CD4-positive, alpha-beta memory T cell (primary cell): ENCODE measurements at regions not wholly inside any gene's neighbourhood (a gene's known extent, or its start where the extent isn't known, plus 50 kb on each side); places are given as distances from the start of the nearest gene placed in this dataset.

Source experiments
- CTCF ChIA-PET: fragments of 350-600 bp; sonication (Branson Sonifier 250); formaldehyde crosslinking; loops from one replicate; lab custom pipeline; 2021; ENCODE audit warnings: inconsistent platforms; ENCODE audit not compliant: partially characterized antibody; lab: Charles Lee
- POLR2A ChIA-PET: fragments of 350-600 bp; sonication (Branson Sonifier 250); formaldehyde crosslinking; loops from one replicate; lab custom pipeline; 2021; ENCODE audit not compliant: partially characterized antibody; lab: Charles Lee
- DNase-seq, 5 donors: peaks; one replicate each; pipeline versions ENCODE4 v3.0.0 to v3.0.0-alpha.2; 2020 to 2022; ENCODE audit warnings: mixed read lengths in 1 of 5
- H3K27ac ChIP-seq: one replicate; pipeline ENCODE4 v1.7.0; 2013; ENCODE audit warnings: low read depth, low read length
- H3K27me3 ChIP-seq: 2 replicates; pipeline ENCODE4 v1.7.0; 2013; ENCODE audit warnings: mild to moderate bottlenecking, low read length, moderate library complexity; ENCODE audit not compliant: insufficient read depth
- H3K36me3 ChIP-seq: 2 replicates; pipeline ENCODE4 v1.7.0; 2013; ENCODE audit warnings: mild to moderate bottlenecking, low read length, moderate library complexity; ENCODE audit not compliant: insufficient read depth
- H3K4me1 ChIP-seq: 2 replicates; pipeline ENCODE4 v1.7.0; 2013; ENCODE audit warnings: mild to moderate bottlenecking, low read length, moderate library complexity; ENCODE audit not compliant: insufficient read depth
- H3K4me3 ChIP-seq, 2 donors: one replicate each; pipeline ENCODE4 v1.7.0; 2013; ENCODE audit warnings: low read length in 2 of 2, mild to moderate bottlenecking in 1 of 2
- H3K9me3 ChIP-seq, 2 donors: one replicate each; pipeline ENCODE4 v1.7.0; 2013; ENCODE audit warnings: low read length in 2 of 2, control low read depth in 1 of 2; ENCODE audit not compliant: control insufficient read depth in 1 of 2
- H3K27ac Mint-ChIP-seq, 7 donors: one replicate each; pipeline ENCODE4 v1.8.0; 2020 to 2021; ENCODE audit warnings: mixed read lengths in 7 of 7, mild to moderate bottlenecking in 6 of 7, inconsistent platforms in 3 of 7, moderate library complexity in 3 of 7
- H3K27me3 Mint-ChIP-seq, 2 donors: one replicate each; pipeline ENCODE4 v1.8.0; 2020 to 2021; ENCODE audit warnings: mixed read lengths in 2 of 2
- H3K36me3 Mint-ChIP-seq, 2 donors: one replicate each; pipeline ENCODE4 v1.8.0; 2020 to 2021; ENCODE audit warnings: mixed read lengths in 2 of 2, inconsistent platforms in 1 of 2, mild to moderate bottlenecking in 1 of 2
- H3K4me1 Mint-ChIP-seq, 4 donors: one replicate each; pipeline ENCODE4 v1.8.0; 2020 to 2021; ENCODE audit warnings: mixed read lengths in 4 of 4, mild to moderate bottlenecking in 1 of 4
- H3K4me3 Mint-ChIP-seq, 8 donors: one replicate each; pipeline ENCODE4 v1.8.0; 2020 to 2021; ENCODE audit warnings: mixed read lengths in 8 of 8, mild to moderate bottlenecking in 7 of 8, moderate library complexity in 6 of 8, inconsistent platforms in 3 of 8
- H3K9me3 Mint-ChIP-seq, 8 donors: one replicate each; pipeline ENCODE4 v1.8.0; 2020 to 2021; ENCODE audit warnings: mixed read lengths in 8 of 8, mild to moderate bottlenecking in 5 of 8, inconsistent platforms in 3 of 8, moderate library complexity in 1 of 8
- intact Hi-C: fragments of 100-400 bp; cut with micrococcal nuclease; formaldehyde crosslinking; loops from one replicate; pipeline ENCODE4 v1.15.1; 2023

DNA sequence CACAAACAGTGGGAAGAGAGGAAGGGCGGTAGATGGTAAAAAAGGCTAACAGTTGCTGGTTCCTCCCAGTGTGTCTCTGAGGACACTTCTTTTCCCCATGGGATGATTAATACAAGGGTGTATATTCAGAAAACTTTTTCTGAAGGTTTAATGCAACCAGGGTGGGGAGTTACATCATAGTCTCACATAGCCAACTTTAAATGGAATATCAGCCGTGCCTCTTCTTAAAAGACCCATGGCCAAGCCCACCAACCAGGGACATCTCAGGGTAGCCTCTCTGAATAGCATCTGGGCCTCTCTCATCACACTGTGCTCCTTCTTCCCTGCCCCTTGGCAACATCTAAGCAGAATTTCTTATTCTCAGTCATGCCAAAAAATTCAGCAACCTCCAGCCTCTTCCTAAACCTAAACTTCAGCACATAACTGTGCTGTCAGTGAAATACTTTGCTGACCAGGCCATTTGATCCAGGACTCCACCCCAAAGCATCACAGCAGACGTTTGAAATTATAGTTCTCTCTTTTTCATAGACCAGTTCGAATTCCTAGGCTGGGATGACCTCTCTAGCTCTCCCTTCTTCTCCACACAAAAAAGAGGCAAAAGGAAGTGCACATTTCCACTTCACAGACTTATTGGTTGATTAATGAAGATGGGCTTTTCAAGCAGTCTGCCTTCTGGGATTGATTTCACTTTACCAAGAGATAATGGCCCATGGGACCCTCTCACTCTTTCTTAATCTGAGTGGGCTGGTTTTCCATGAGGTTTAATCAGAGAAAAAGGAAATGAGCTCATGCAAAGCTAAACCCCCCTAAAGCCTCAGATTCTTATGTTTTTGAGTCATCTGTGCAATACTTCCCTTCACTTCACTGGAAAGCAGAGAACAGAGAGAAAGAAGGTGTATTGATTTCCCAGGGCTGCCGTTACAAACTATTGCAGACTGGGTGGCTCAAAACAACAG is 85.1 kb upstream of the RAI14 start:
- no peak overlapping the region for H3K27ac ChIP-seq
- H3K4me1 ChIP-seq: no peaks in the 10 kb centered on the region
- no peaks in the 10 kb centered on the region for H3K36me3 ChIP-seq
- ChIA-PET CTCF (interaction anchor here (1.1 to 1.5 kb wide), 2 partner anchors 48 to 327 kb away, joined by 3 to 4 read pairs; no protein-coding TSS in a partner anchor), POLR2A (no interaction called here)
- Mint-ChIP-seq H3K36me3 (no peaks in the 10 kb centered on the region), H3K27ac (no peak overlapping the region), H3K4me1 (no peaks in the 10 kb centered on the region), H3K9me3 (no peaks in the 10 kb centered on the region), H3K4me3 (no peak overlapping the region), H3K27me3 (peaks cover 0 to 3% of the 10 kb centered on the region in 2 donors)
- H3K9me3 ChIP-seq: no peaks in the 10 kb centered on the region
- no peak overlapping the region for H3K4me3 ChIP-seq
- H3K27me3 ChIP-seq: no peaks in the 10 kb centered on the region
- intact Hi-C loops: no loop called here
- DNase-seq: no peak

DNA sequence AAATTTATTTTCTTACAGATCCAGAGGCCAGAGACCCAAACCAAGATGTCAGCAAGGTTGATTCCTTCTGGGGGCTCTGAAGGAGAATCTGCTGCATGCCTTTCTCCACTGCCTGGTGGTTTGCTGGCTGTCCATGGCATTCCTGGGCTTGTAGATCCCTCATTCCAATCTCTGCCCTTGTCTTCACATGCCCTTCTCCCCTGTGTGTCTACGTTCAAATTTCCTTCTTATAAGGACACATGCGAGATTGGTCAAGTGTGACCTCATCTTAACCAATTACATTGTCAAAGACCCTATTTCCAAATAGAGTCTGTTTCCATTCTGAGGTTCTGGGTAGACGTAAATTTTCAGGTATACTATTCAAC is 84.5 kb upstream of the RAI14 start:
- H3K4me3 ChIP-seq: no peak overlapping the region
- no peak for DNase-seq
- no peaks in the 10 kb centered on the region for H3K9me3 ChIP-seq
- no peak overlapping the region for H3K4me3 Mint-ChIP-seq
- H3K27me3 ChIP-seq: no peaks in the 10 kb centered on the region
- no peaks in the 10 kb centered on the region for H3K36me3 ChIP-seq
- ChIA-PET POLR2A (no interaction called here), CTCF (no interaction called here)
- no peak overlapping the region for H3K27ac Mint-ChIP-seq
- no peak overlapping the region for H3K27ac ChIP-seq
- H3K4me1 Mint-ChIP-seq: no peaks in the 10 kb centered on the region
- peaks cover 0 to 3% of the 10 kb centered on the region in 2 donors for H3K27me3 Mint-ChIP-seq
- intact Hi-C loops: no loop called here
- no peaks in the 10 kb centered on the region for H3K36me3 Mint-ChIP-seq
- H3K9me3 Mint-ChIP-seq: no peaks in the 10 kb centered on the region
- no peaks in the 10 kb centered on the region for H3K4me1 ChIP-seq

DNA sequence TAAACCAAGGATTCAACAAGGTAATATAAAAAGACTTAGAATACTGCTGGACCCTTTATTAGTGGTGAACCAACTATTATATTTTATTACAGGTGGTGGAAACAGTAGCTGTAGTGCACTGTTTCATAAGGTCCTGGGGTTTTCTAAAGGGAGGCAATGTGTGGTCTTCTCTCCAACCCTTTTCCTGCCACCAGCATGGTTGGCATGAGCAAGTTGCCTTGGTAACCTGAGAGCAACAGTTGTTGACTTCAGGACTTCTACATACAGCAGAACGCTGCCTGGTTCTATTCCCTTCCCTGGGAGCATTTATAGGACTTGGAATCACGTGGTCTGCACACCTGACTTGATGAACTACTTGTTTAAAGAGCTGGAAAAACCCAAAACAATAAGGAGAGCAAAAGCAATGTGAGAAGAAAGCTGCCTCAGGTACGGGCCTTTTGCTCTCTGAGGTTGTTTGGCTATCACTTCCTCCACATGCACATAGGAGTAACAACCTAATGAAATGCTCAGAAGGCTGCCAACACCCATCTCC is 81.1 kb upstream of the RAI14 start:
- POLR2A ChIA-PET: no interaction called here
- H3K4me3 ChIP-seq: no peak overlapping the region
- no peak overlapping the region for H3K27ac ChIP-seq
- CTCF ChIA-PET: no interaction called here
- Mint-ChIP-seq H3K4me1 (no peaks in the 10 kb centered on the region), H3K4me3 (no peak overlapping the region), H3K9me3 (peaks cover 0 to under 1% (median 0%) of the 10 kb centered on the region in 8 donors), H3K36me3 (no peaks in the 10 kb centered on the region), H3K27ac (no peak overlapping the region), H3K27me3 (peaks cover 0 to 3% of the 10 kb centered on the region in 2 donors)
- DNase-seq: no peak
- no peaks in the 10 kb centered on the region for H3K9me3 ChIP-seq
- H3K4me1 ChIP-seq: no peaks in the 10 kb centered on the region
- no peaks in the 10 kb centered on the region for H3K36me3 ChIP-seq
- H3K27me3 ChIP-seq: no peaks in the 10 kb centered on the region
- intact Hi-C loops: no loop called here

DNA sequence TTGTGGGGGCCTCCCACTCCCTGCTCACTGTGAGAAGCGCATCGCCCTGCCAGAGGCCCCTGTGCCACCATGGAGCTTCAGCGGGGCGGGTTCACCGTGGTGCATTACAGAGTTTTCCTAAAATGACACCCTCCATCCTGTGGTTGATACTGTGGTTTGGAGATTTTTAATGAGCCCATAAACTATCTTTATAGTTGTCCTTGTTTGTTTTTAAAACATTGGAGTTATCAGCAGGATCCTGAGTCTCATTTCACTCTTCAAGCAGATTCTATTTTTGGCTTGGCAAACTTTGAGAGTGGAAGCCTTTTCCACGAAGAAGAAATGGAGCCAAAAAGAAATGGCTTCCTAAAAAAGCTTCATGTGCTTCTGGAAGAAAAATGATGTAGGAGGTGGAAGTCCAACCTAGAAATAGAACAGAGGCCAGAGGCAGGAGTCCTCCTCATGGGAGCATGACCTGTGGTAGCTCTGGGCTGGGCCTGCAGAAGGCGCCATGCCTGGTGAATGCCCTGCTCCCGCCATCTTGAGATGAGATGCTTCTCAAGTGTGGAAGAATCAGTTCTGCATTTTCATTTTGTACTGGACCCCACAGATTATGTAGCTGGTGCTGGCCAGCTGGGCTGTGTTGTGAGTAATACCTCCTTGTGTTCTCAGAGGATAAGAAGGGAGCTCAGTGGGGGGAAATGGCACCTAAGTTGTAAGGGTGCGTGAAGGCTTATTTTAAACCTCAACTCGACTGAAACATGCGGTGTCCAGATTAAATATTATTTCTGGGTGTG is 79.0 kb upstream of the RAI14 start:
- Histone ChIP-seq H3K9me3 (no peaks in the 10 kb centered on the region), H3K27me3 (no peaks in the 10 kb centered on the region), H3K27ac (no peak overlapping the region), H3K4me3 (no peak overlapping the region), H3K4me1 (no peaks in the 10 kb centered on the region), H3K36me3 (no peaks in the 10 kb centered on the region)
- no peak overlapping the region for H3K4me3 Mint-ChIP-seq
- peaks cover 2 to 9% of the 10 kb centered on the region in 2 donors for H3K27me3 Mint-ChIP-seq
- no peak overlapping the region for H3K27ac Mint-ChIP-seq
- CTCF ChIA-PET: interaction anchor here (0.6 to 0.8 kb wide), 2 partner anchors 9 to 50 kb away, joined by 3 to 4 read pairs; no protein-coding TSS in a partner anchor
- H3K36me3 Mint-ChIP-seq: no peaks in the 10 kb centered on the region
- POLR2A ChIA-PET: no interaction called here
- no peaks in the 10 kb centered on the region for H3K4me1 Mint-ChIP-seq
- intact Hi-C loops: no loop called here
- peaks cover 0 to 3% (median 0%) of the 10 kb centered on the region in 8 donors for H3K9me3 Mint-ChIP-seq
- no peak for DNase-seq

DNA sequence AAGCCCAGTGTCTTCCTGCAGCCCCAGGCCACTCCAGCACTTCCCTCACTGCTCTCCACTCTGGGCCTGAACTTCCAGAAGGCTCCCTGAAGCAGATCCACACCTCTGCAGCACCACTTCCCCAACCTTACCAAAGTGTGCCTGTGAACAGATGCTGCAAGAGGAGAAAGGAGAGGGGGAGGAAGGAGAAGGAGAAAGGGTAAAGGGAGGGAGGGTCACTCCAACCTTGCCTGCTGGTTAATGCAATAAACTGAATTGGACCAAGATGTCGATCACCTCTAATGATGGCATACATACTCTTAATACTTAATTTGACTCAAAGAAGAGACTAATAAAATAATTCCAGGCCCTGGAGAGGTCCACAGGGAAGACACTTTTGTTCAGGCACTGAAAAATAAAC is 77.2 kb upstream of the RAI14 start:
- Histone ChIP-seq H3K27me3 (no peaks in the 10 kb centered on the region), H3K4me1 (no peaks in the 10 kb centered on the region), H3K36me3 (no peaks in the 10 kb centered on the region), H3K27ac (no peak overlapping the region), H3K9me3 (no peaks in the 10 kb centered on the region), H3K4me3 (no peak overlapping the region)
- Mint-ChIP-seq H3K4me3 (no peak overlapping the region), H3K36me3 (no peaks in the 10 kb centered on the region), H3K27ac (no peak overlapping the region), H3K4me1 (no peaks in the 10 kb centered on the region), H3K9me3 (peaks cover 0 to 3% (median 0%) of the 10 kb centered on the region in 8 donors), H3K27me3 (peaks cover 7 to 16% of the 10 kb centered on the region in 2 donors)
- DNase-seq: no peak
- intact Hi-C loops: no loop called here
- CTCF ChIA-PET: no interaction called here
- POLR2A ChIA-PET: no interaction called here

DNA sequence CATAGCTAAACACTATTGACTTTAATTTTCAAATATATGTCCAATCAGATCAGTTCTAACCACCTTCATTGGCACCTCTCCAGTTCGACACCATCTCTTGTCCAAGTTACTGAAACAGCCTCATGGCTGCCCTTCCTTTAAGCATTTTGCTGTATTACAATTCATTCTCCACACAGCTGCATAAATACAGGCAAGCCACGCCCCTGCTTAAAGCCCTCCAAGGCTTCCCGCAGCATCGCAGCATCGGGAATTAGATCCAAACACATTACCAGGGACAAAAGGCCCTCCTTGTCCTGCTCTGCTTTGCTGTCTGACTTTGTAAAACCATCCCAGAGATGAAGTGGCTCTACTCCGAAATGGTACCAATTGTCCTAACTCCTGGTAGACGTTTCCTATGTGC is 75.1 kb upstream of the RAI14 start:
- POLR2A ChIA-PET: no interaction called here
- CTCF ChIA-PET: no interaction called here
- H3K4me3 Mint-ChIP-seq: no peak overlapping the region

DNA sequence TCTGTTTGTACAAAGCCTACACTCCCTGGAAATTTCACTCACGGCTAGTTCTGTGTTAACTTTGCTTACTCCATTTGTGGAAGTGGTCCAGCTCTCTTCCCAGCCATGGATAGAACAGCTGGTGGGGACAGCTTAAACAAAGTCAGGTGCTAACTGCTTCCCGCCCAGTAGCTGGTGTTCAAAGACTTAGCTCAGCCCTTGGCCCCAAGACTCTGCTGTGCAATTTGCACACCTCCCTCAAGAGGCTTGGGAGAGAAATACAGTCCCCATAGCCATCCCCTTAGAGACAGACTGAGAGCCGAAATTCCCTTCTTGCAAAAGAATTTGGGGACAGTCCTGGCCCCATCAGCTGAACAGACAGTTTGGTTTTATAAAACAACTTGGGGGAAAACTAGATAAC is 73.8 kb upstream of the RAI14 start:
- peaks cover 0 to 3% (median 0%) of the 10 kb centered on the region in 8 donors for H3K9me3 Mint-ChIP-seq
- H3K36me3 ChIP-seq: no peaks in the 10 kb centered on the region
- no peak overlapping the region for H3K4me3 Mint-ChIP-seq
- no peaks in the 10 kb centered on the region for H3K9me3 ChIP-seq
- peaks cover 13 to 26% of the 10 kb centered on the region in 2 donors for H3K27me3 Mint-ChIP-seq
- DNase-seq: no peak
- H3K27me3 ChIP-seq: no peaks in the 10 kb centered on the region
- no peak overlapping the region for H3K27ac Mint-ChIP-seq
- ChIA-PET POLR2A (no interaction called here), CTCF (interaction anchor here (1.2 kb wide), 1 partner anchor 9 kb away, joined by 3 read pairs; no protein-coding TSS in a partner anchor)
- intact Hi-C loops: no loop called here
- no peaks in the 10 kb centered on the region for H3K4me1 Mint-ChIP-seq
- H3K27ac ChIP-seq: no peak overlapping the region
- no peak overlapping the region for H3K4me3 ChIP-seq
- no peaks in the 10 kb centered on the region for H3K4me1 ChIP-seq
- no peaks in the 10 kb centered on the region for H3K36me3 Mint-ChIP-seq

More for the DNA sequence above, 75.1 kb upstream of the RAI14 start:
- H3K27ac ChIP-seq: no peak overlapping the region
- H3K9me3 ChIP-seq: no peaks in the 10 kb centered on the region
- Mint-ChIP-seq H3K4me1 (no peaks in the 10 kb centered on the region), H3K9me3 (peaks cover 0 to 3% (median 0%) of the 10 kb centered on the region in 8 donors), H3K36me3 (no peaks in the 10 kb centered on the region), H3K27me3 (peaks cover 11 to 22% of the 10 kb centered on the region in 2 donors), H3K27ac (no peak overlapping the region)
- H3K36me3 ChIP-seq: no peaks in the 10 kb centered on the region
- no peaks in the 10 kb centered on the region for H3K4me1 ChIP-seq
- H3K27me3 ChIP-seq: no peaks in the 10 kb centered on the region
- intact Hi-C loops: no loop called here
- no peak for DNase-seq
- H3K4me3 ChIP-seq: no peak overlapping the region
